IMR-90 (cell line): ENCODE measurements at regions not wholly inside any gene's neighbourhood (a gene's known extent, or its start where the extent isn't known, plus 50 kb on each side); places are given as distances from the start of the nearest gene placed in this dataset.
A peak's percentile ranks its signal among the peaks of the same experiment; 100 is the strongest.

ENCODE experiments used
- ATAC-seq: fragments of 200-7000 bp; cut with Tn5 transposase; 2 replicates; pipeline ENCODE4 v1.9.1; 2020; ENCODE audit warnings: low read depth, mild to moderate bottlenecking, moderate library complexity
- BruUV-seq: library from RNA; stranded (reverse); fragments of 400-500 nt; replicated peaks from 2 replicates; lab custom pipeline; 2021; lab: Mats Ljungman, UMichigan
- CTCF ChIA-PET: fragments of 300-600 bp; formaldehyde crosslinking; extraction: SDS; loops from one replicate; lab custom pipeline; 2021; ENCODE audit warnings: antibody characterized with exemption; lab: Yijun Ruan, JAX
- POLR2A ChIA-PET: fragments of 300-600 bp; sonication (Branson Sonifier 250); formaldehyde crosslinking; loops from one replicate; lab custom pipeline; 2022; ENCODE audit warnings: antibody characterized with exemption; ENCODE audit not compliant: unreplicated experiment; lab: Charles Lee
- DNase-seq: peaks from one replicate; pipeline ENCODE4 v3.0.0; 2013
- H2AFZ ChIP-seq: replicated peaks from 2 replicates; pipeline ENCODE3; 2013; ENCODE audit warnings: low read length, mild to moderate bottlenecking; ENCODE audit not compliant: poor library complexity
- H2AK5ac ChIP-seq: 2 replicates; pipeline ENCODE4 v1.6.1; 2013; ENCODE audit warnings: low read depth, low read length, inconsistent platforms
- H2AK9ac ChIP-seq: replicated peaks from 2 replicates; pipeline ENCODE3; 2013; ENCODE audit warnings: mild to moderate bottlenecking, low read depth, low read length, moderate library complexity; ENCODE audit not compliant: poor library complexity
- H2BK120ac ChIP-seq: 2 replicates; pipeline ENCODE4 v1.6.1; 2013; ENCODE audit warnings: low read depth, low read length, inconsistent platforms
- H2BK15ac ChIP-seq: 3 replicates; pipeline ENCODE4 v1.6.1; 2013; ENCODE audit warnings: low read depth, low read length, inconsistent platforms
- H2BK20ac ChIP-seq: 2 replicates; pipeline ENCODE4 v1.6.1; 2013; ENCODE audit warnings: low read depth, mild to moderate bottlenecking, inconsistent platforms, low read length, moderate library complexity
- H2BK5ac ChIP-seq: 2 replicates; pipeline ENCODE4 v1.6.1; 2013; ENCODE audit warnings: mild to moderate bottlenecking, low read depth, low read length, inconsistent platforms; ENCODE audit not compliant: poor library complexity, severe bottlenecking
- H3K14ac ChIP-seq: replicated peaks from 2 replicates; pipeline ENCODE4 v1.6.1; 2013; ENCODE audit warnings: low read depth, low read length, inconsistent platforms
- H3K18ac ChIP-seq: 2 replicates; pipeline ENCODE4 v1.6.1; 2013; ENCODE audit warnings: low read depth, low read length, control low read depth
- H3K23ac ChIP-seq: 2 replicates; pipeline ENCODE4 v1.6.1; 2013; ENCODE audit warnings: low read depth, low read length, inconsistent platforms
- H3K27ac ChIP-seq: 2 replicates; pipeline ENCODE4 v1.5.1; 2013; ENCODE audit warnings: mild to moderate bottlenecking, control low read depth, low read length; ENCODE audit not compliant: insufficient read depth
- H3K27me3 ChIP-seq: 2 replicates; pipeline ENCODE4 v1.6.1; 2013; ENCODE audit warnings: low read length; ENCODE audit not compliant: control insufficient read depth, insufficient read depth
- H3K36me3 ChIP-seq: 2 replicates; pipeline ENCODE4 v1.6.1; 2013; ENCODE audit warnings: low read length, mixed read lengths; ENCODE audit not compliant: control insufficient read depth, insufficient read depth
- H3K4ac ChIP-seq: 2 replicates; pipeline ENCODE4 v1.6.1; 2013; ENCODE audit warnings: low read depth, low read length, inconsistent platforms
- H3K4me1 ChIP-seq: 2 replicates; pipeline ENCODE4 v1.6.1; 2013; ENCODE audit warnings: low read length, mixed read lengths; ENCODE audit not compliant: control insufficient read depth, insufficient read depth
- H3K4me2 ChIP-seq: 2 replicates; pipeline ENCODE4 v1.6.1; 2013; ENCODE audit warnings: low read depth, mild to moderate bottlenecking, control low read depth, low read length, moderate library complexity
- H3K4me3 ChIP-seq: 2 replicates; pipeline ENCODE4 v1.5.1; 2013; ENCODE audit warnings: low read depth, mild to moderate bottlenecking, control low read depth, low read length, moderate library complexity; ENCODE audit not compliant: insufficient read depth
- H3K56ac ChIP-seq: 2 replicates; pipeline ENCODE4 v1.6.1; 2013; ENCODE audit warnings: low read length, inconsistent platforms; ENCODE audit not compliant: insufficient read depth; ENCODE audit errors: extremely low read depth
- H3K79me1 ChIP-seq, 2 experiments: 2 replicates each; pipeline ENCODE4 v1.6.1; 2013; ENCODE audit warnings: low read length in 2 of 2, inconsistent platforms in 1 of 2, low read depth in 1 of 2
- H3K9ac ChIP-seq: 2 replicates; pipeline ENCODE4 v1.6.1; 2013; ENCODE audit warnings: low read depth, low read length, control low read depth
- H3K9me1 ChIP-seq: 2 replicates; pipeline ENCODE4 v1.6.1; 2013; ENCODE audit warnings: low read length, inconsistent platforms; ENCODE audit not compliant: insufficient read depth
- H3K9me3 ChIP-seq: 2 replicates; pipeline ENCODE4 v1.6.1; 2013; ENCODE audit warnings: low read length; ENCODE audit not compliant: control insufficient read depth, insufficient read depth
- H4K20me1 ChIP-seq: 2 replicates; pipeline ENCODE4 v1.6.1; 2013; ENCODE audit warnings: low read length, inconsistent platforms; ENCODE audit not compliant: insufficient read depth
- H4K5ac ChIP-seq: 2 replicates; pipeline ENCODE4 v1.6.1; 2013; ENCODE audit warnings: mild to moderate bottlenecking, low read depth, low read length, control low read depth
- H4K8ac ChIP-seq, 2 experiments: 2 replicates each; pipeline ENCODE4 v1.6.1; 2013; ENCODE audit warnings: low read depth in 2 of 2, low read length in 2 of 2, control low read depth in 1 of 2, inconsistent platforms in 1 of 2
- H4K91ac ChIP-seq: 2 replicates; pipeline ENCODE4 v1.6.1; 2013; ENCODE audit warnings: low read depth, low read length, inconsistent platforms; ENCODE audit not compliant: insufficient read depth
- BHLHE40 ChIP-seq: fragments of 150-350 bp; IDR thresholded peaks from 2 replicates; pipeline ENCODE4 v1.6.1; 2016; ENCODE audit warnings: mild to moderate bottlenecking, low read depth, low read length
- CEBPB ChIP-seq: IDR thresholded peaks from 2 replicates; pipeline ENCODE4 v1.6.1; 2012; ENCODE audit warnings: low read depth, low read length, improper control_type of control experiment
- CHD1 ChIP-seq: IDR thresholded peaks from 2 replicates; pipeline ENCODE4 v1.6.1; 2012; ENCODE audit warnings: low read depth, low read length, improper control_type of control experiment
- MAZ ChIP-seq: IDR thresholded peaks from 2 replicates; pipeline ENCODE4 v1.6.1; 2012; ENCODE audit warnings: low read depth, mild to moderate bottlenecking, low read length, improper control_type of control experiment, moderate library complexity, borderline replicate concordance
- MXI1 ChIP-seq: IDR thresholded peaks from 2 replicates; pipeline ENCODE4 v1.6.1; 2012; ENCODE audit warnings: low read depth, mild to moderate bottlenecking, low read length, moderate library complexity, borderline replicate concordance
- NFE2L2 ChIP-seq: fragments of 150-350 bp; IDR thresholded peaks from 2 replicates; pipeline ENCODE4 v1.6.1; 2016; ENCODE audit warnings: low read depth, mild to moderate bottlenecking, low read length
- RAD21 ChIP-seq: IDR thresholded peaks from 2 replicates; pipeline ENCODE4 v1.6.1; 2012; ENCODE audit warnings: low read length, improper control_type of control experiment
- RCOR1 ChIP-seq: IDR thresholded peaks from 2 replicates; pipeline ENCODE4 v1.6.1; 2012; ENCODE audit warnings: mild to moderate bottlenecking, low read length, improper control_type of control experiment; ENCODE audit not compliant: insufficient replicate concordance
- RFX5 ChIP-seq: IDR thresholded peaks from 2 replicates; pipeline ENCODE4 v1.8.0; 2012; ENCODE audit warnings: low read depth, mild to moderate bottlenecking, low read length, moderate library complexity
- USF2 ChIP-seq: fragments of 150-350 bp; IDR thresholded peaks from 2 replicates; pipeline ENCODE4 v1.6.1; 2017; ENCODE audit warnings: mild to moderate bottlenecking, antibody characterized with exemption, low read length, low read depth
- WGBS, 2 experiments: methylation state at CpG; one replicate each; pipeline versions ENCODE4 v1.1.5 to v1.1.7; 2013; ENCODE audit warnings: missing lambda C conversion rate in 2 of 2; ENCODE audit not compliant: insufficient read length in 1 of 2; ENCODE audit errors: extremely low coverage in 2 of 2; 5-methylcytosine and 5-hydroxymethylcytosine counted together
- dilution Hi-C: fragments of 300-500 bp; cut with HindIII; formaldehyde crosslinking; loops from one replicate; pipeline ENCODE4 v1.14.3; 2018; ENCODE audit warnings: low sequenced_read_pairs; ENCODE audit not compliant: unreplicated experiment
- in situ Hi-C: fragments of 300-500 bp; cut with MboI; formaldehyde crosslinking; loops from 3 replicates; pipeline ENCODE4 v1.14.3; 2019; ENCODE audit warnings: low sequenced_read_pairs, inconsistent platforms, mixed read lengths
- intact Hi-C: fragments of 100-400 bp; cut with micrococcal nuclease; formaldehyde crosslinking; loops from 2 replicates; pipeline ENCODE4 v1.10.0; 2022
- TF ChIP-seq, protein P1 (sequence below): conservative IDR thresholded peaks from 2 replicates; pipeline ENCODE4 v1.5.1; 2012; ENCODE audit warnings: mild to moderate bottlenecking, low read depth, low read length, improper control_type of control experiment

DNA sequence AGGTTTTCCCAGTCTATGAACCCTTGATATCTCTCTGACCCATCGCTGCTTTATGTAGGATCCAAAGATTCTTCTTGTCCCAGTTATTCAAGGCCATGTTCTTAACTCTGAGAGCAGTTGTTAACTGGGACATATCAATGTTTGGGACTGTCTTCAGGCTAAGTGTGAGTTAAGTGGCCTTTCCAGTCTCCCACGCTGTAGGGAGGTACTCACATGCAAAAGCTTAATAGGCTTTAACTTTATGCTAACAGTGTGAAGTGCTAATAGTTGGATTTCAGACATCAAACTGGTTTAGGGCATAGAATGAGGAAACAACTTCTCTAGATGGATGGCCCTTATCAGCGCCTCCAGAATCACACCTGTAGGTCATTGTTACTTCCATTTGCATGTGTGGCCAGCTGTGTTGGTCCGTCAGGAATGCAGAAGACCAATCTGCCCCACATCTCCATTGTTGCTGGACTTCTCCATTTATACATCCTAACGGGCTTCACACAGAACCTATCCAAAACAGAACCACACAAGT lies 104.7 kb upstream of the MBNL2 start:
- no peak overlapping the region for H3K9ac ChIP-seq
- H3K9me1 ChIP-seq = peaks cover 26% of the 10 kb centered on the region
- intact Hi-C loops = loop anchor here (10.0 kb wide), 1 partner anchor 457 kb away; no protein-coding TSS in a partner anchor
- no peak overlapping the region for H3K27ac ChIP-seq
- no peaks in the 10 kb centered on the region for H3K9me3 ChIP-seq
- no peak overlapping the region; the same call in 1 of the 2 replicates for H3K4ac ChIP-seq
- H2BK120ac ChIP-seq = peak overlapping the region; percentile 39; the same call in 1 of the 2 replicates
- H3K36me3 ChIP-seq = no peaks in the 10 kb centered on the region
- H3K4me3 ChIP-seq = no peak overlapping the region
- no peaks in the 10 kb centered on the region for H4K20me1 ChIP-seq
- peak overlapping the region; percentile 40 for H2AK5ac ChIP-seq
- no peak overlapping the region for H3K4me2 ChIP-seq
- peak overlapping the region; percentile 39; the same call in 1 of the 3 replicates for H2BK15ac ChIP-seq
- H2AK9ac ChIP-seq = no peak overlapping the region
- DNase-seq = no peak
- no peak for TF ChIP-seq RCOR1
- TF ChIP-seq, protein P1, sequence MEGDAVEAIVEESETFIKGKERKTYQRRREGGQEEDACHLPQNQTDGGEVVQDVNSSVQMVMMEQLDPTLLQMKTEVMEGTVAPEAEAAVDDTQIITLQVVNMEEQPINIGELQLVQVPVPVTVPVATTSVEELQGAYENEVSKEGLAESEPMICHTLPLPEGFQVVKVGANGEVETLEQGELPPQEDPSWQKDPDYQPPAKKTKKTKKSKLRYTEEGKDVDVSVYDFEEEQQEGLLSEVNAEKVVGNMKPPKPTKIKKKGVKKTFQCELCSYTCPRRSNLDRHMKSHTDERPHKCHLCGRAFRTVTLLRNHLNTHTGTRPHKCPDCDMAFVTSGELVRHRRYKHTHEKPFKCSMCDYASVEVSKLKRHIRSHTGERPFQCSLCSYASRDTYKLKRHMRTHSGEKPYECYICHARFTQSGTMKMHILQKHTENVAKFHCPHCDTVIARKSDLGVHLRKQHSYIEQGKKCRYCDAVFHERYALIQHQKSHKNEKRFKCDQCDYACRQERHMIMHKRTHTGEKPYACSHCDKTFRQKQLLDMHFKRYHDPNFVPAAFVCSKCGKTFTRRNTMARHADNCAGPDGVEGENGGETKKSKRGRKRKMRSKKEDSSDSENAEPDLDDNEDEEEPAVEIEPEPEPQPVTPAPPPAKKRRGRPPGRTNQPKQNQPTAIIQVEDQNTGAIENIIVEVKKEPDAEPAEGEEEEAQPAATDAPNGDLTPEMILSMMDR = no peak
- no peak for TF ChIP-seq RFX5
- TF ChIP-seq CHD1 = no peak
- no peak for TF ChIP-seq MAZ
- TF ChIP-seq USF2 = no peak
- no peak for TF ChIP-seq BHLHE40
- no peak for TF ChIP-seq NFE2L2
- TF ChIP-seq RAD21 = no peak
- no peak for TF ChIP-seq CEBPB
- no peak for TF ChIP-seq MXI1
- in situ Hi-C loops = loop anchor here (10.0 kb wide), 1 partner anchor 237 kb away; no protein-coding TSS in a partner anchor
- no peak overlapping the region for H3K56ac ChIP-seq
- POLR2A ChIA-PET = no interaction called here
- no peak for ATAC-seq
- WGBS, 2 experiments = 100% methylated on average over 3 of the region's 5 CpGs; no CpG with 5 or more reads in 1 of the 2 experiments
- H3K4me1 ChIP-seq = peaks cover 28% of the 10 kb centered on the region
- H3K14ac ChIP-seq = no peak overlapping the region; the same call in 1 of the 2 replicates
- H3K18ac ChIP-seq = no peak overlapping the region
- BruUV-seq = no TSS peak
- peak overlapping the region; percentile 34; the same call in 1 of the 2 replicates for H2BK20ac ChIP-seq
- H2BK5ac ChIP-seq = no peak overlapping the region
- peaks cover 0 to 7% of the 10 kb centered on the region in 2 experiments; a peak in 1 of 4 replicates for H3K79me1 ChIP-seq
- H4K8ac ChIP-seq = no peak overlapping the region
- dilution Hi-C loops = no loop called here
- no peak overlapping the region for H3K23ac ChIP-seq
- no peak overlapping the region; the same call in 1 of the 2 replicates for H4K91ac ChIP-seq
- H4K5ac ChIP-seq = no peak overlapping the region
- CTCF ChIA-PET = interaction anchor here (1.0 kb wide), 1 partner anchor 95 kb away, joined by 3 read pairs; no protein-coding TSS in a partner anchor
- no peak overlapping the region for H2AFZ ChIP-seq
- no peaks in the 10 kb centered on the region for H3K27me3 ChIP-seq
